Right hindlimb (tissue), 1 donor: ENCODE measurements at regions not wholly inside any gene's neighbourhood (a gene's known extent, or its start where the extent isn't known, plus 50 kb on each side); places are given as distances from the start of the nearest gene placed in this dataset.
"Not testable (repeated sequence)": the region's sequence is repeated elsewhere in the genome, so short reads cannot be mapped to it uniquely, and the experiment has no call there.

Source experiments
- DNase-seq: peaks from one replicate; pipeline ENCODE4 v3.0.0-alpha.2; 2018

GRCh38 chr1:219342836-219343235 is 169.2 kb downstream of the LYPLAL1 start:
- DNase-seq: no peak

- DNase-seq: no peak
Measured at GRCh38 chr1:219340796-219341195, 167.1 kb downstream of the LYPLAL1 start.

GRCh38 chr1:219339466-219339865 is 165.8 kb downstream of the LYPLAL1 start:
- no peak for DNase-seq

- no peak for DNase-seq
Measured at GRCh38 chr1:219337588-219337987, 163.9 kb downstream of the LYPLAL1 start.

GRCh38 chr1:219333626-219334025 is 159.9 kb downstream of the LYPLAL1 start:
- DNase-seq: no peak

- DNase-seq: no peak
Measured at GRCh38 chr1:219331424-219331823, 157.7 kb downstream of the LYPLAL1 start.

DNA sequence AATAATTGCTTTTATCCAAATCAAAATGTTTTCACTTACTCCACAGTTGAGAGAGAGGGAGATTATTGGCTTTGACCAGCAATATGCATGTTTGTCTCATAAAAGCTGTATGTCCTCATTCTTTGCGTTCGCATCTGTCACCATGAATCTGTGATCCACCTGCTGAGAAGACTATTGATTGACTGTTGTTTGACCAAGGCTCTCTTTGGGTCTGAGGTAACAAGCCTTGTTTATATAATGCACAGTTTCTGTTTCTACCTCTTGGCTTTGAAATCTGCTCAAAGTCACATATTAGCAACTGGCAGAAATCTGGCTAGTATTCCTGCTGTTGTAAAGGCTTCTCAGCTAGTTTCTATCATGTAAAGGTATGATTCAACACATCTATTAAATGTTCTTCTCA is 157.0 kb downstream of the LYPLAL1 start:
- DNase-seq: no peak

DNA sequence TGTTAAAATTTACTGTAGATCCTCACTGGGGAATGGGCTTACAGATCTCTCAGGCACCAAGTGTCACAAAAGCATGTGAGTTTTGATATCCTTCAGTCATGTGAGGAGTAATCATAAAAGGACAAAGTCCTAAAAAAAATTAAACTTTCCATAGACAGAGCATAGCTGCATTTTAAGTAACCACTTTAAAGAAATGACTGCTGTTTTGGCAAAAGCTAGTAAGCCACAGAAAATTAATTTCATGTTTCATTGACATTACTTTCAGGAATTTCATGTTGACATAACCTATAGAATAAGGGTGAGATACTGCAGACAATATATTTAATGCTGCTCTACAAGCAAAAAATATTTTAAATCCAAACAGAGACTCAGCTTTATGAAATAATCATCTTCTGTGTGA is 156.3 kb downstream of the LYPLAL1 start:
- DNase-seq: no peak

GRCh38 chr1:219329578-219329977 is 155.9 kb downstream of the LYPLAL1 start:
- DNase-seq: no peak

DNA sequence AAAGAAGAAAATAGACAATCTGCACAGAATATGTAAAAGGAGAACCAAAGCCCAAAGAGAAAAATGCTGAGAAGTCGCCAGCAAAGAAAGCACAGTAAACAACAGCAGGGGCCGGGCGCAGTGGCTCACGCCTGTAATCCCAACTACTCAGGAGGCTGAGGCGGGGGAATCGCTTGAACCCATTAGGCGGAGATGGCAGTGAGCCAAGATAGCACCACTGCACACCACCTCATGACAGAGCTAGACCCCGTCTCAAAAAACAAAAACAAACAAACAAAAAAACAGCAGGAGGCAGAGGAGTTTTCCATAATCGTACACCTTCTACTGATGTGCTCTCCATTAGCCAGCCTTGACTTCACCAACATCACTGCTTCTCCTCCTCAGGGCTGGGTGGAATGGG is 153.2 kb downstream of the LYPLAL1 start:
- DNase-seq: no peak

GRCh38 chr1:219325368-219325742 is 151.7 kb downstream of the LYPLAL1 start:
- DNase-seq: no peak

DNA sequence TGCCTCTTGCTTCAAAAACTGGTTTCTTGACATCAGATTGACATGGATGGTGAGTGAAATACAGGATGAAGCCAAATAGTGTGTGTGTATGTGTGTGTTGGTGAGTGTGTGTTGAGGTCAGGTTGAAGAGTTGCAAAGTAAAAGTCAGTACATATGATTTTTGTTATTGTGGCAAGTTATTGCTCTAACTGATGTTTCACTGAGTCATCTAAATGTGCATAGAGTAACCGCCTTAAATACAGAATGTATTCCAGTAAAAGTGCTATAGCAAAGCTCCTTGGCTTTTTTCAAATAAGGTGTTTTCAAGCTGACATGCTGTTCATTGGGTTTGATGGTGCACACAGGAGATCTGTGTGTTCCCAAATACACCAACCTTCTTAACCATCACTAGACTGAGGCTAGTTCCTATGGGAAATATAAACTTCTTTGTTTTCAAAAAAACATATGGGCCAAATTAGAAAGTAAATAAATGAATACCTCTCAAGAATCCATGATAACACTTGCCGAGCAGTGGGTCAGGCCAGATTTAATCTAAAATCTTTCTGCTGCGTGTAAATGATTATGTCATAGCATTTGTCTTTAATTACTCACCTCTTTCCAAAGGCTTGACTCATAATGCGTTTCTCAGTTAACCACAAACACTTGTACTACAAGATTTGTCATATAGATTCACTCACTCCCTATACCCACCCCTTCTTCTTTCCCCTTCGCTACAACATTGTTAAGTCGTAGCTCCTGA is 151.1 kb downstream of the LYPLAL1 start:
- no peak for DNase-seq

DNA sequence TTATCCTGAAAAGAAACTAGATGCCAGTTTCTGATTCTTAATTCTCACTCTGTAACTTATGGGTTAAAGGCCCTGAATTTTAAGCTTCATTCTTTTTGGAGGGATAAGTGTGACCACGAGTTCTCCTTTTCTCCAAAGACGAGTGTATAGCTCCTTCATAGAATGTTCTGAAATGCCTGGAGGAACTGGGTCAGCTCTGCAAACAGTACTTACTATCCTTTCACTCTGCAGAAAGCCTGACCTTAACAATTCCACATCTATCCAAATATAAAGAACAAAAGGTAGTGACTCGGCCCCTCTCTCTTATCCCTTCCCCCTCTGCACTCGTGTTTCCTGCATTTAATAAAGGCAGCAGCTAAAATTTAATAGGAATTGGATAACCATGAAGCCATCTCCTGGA is 150.5 kb downstream of the LYPLAL1 start:
- no peak for DNase-seq

DNA sequence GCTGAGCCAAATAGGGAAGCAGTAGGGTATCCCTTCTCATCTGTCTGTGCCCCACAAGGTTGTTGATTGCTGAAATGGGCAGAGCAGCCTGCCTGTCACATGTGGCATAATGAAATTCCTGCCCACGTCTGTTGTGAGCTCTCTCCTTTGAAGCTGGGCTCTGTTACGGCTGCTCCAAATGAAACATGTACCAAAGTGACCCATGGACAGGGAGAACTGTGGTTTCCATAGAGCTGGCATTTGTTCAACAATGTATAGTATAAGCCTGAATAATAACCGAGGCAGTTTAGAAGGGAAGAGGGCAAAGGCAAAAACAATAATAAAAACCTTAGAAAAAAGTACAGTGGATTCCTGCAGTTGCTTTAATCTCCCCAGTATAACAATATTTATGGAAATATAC is 149.7 kb downstream of the LYPLAL1 start:
- DNase-seq: no peak

- no peak for DNase-seq
Measured at GRCh38 chr1:219322766-219323165, 149.1 kb downstream of the LYPLAL1 start.

DNA sequence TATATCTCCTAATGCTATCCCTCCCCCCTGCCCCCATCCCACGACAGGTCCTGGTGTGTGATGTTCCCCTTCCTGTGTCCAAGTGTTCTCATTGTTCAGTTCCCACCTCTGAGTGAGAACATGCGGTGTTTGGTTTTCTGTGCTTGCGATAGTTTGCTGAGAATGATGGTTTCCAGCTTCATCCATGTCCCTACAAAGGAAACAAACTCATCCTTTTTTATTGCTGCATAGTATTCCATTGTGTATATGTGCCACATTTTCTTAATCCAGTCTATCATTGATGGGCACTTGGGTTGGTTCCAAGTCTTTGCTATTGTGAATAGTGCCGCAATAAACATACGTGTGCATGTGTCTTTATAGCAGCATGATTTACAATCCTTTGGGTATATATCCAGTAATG is 146.9 kb downstream of the LYPLAL1 start:
- DNase-seq: not testable (repeated sequence)

- DNase-seq: no peak
Measured at GRCh38 chr1:219318826-219319225, 145.1 kb downstream of the LYPLAL1 start.

DNA sequence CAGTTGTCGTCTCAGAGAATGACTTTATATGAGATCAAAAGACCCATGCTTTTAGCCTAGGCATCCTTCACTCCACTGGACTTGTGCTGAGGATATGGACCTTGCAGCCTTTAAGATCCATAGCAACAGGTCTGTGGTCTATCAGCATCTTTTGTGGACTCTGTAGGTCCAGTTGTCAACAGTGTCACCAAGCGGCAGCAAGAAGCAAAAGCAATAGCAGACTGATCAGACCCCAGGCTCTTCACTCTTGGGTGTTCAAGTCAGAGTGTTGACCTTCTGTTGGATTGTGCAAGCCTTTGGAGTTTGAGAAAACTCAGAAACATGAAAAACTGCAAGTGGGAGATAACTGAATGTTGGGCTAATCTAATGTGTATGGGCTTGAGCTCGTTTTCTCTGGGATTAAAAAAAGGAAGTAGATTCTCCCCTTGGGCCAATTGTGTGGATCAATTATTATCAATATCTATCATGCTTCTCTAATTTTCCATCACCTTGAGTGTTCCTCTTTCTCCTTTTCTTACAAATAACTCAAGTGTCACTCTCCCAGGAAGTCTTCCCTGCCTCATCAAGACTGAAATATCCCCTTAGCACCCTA is 144.2 kb downstream of the LYPLAL1 start:
- no peak for DNase-seq

DNA sequence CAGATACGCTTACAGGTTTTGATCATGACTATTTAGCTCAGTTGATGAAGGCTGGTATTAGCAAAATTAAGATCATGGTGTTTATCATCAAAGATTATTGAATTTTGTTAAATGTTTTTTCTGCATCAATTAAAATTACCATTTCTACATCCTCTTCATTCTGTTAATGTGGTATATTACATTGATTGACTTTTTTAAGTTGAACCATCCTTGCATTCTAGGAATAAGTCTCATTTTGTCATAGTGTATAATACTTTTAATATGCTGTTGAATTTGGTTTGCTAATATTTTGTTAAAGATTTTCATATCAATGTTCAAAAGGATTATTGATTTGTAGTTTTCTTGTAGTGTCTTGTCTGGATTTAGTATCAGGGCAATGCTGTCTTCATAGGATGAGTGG is 142.4 kb downstream of the LYPLAL1 start:
- no peak for DNase-seq

GRCh38 chr1:219313961-219314360 is 140.3 kb downstream of the LYPLAL1 start:
- no peak for DNase-seq

DNA sequence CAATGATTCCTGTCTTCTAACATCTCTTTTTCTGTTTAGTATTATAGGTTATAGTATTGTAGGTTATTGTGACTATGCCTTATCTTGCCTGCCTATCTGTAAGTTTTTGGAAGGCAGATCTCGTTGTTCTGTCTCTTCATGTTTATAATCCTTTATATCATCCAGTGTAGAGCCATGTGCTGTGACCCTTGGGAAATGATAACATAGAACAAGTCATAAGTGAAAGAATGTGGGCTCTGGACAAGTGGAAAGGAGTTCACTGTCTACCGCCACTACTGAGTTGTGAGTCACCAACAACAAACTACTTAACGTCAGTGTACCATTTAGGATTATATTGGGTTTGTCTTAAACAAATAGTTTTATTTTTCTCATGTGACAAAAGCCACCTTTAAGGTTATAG is 139.3 kb downstream of the LYPLAL1 start:
- no peak for DNase-seq

DNA sequence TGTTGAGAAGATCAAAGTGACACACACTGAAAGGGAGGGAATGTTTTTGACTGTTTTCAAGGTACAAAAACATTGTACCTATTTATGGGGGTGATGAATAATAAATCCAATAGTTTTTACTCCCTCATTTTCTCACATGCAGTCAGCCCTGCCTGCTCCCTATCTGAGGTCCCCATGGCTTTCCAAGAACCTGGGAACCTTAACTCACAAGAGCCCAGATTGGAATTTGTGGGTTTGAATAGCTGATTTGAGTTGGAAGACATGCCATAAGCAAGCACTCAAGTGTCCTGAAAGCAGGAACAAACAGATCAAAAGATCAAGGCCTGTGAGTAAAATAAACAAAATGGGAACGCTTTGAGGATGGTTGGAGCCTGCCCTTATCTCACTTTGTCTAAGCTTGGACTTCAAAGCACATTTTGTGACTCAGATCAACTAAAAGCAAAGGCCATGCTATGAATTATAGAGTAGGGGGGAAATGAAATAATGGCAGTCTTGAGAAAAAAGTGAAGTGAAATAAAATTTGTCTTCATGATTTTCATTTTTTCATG is 136.6 kb downstream of the LYPLAL1 start:
- DNase-seq: no peak

- no peak for DNase-seq
Measured at GRCh38 chr1:219308367-219308766, 134.7 kb downstream of the LYPLAL1 start.
